B cell (primary cell): ENCODE measurements at regions not wholly inside any gene's neighbourhood (a gene's known extent, or its start where the extent isn't known, plus 50 kb on each side); places are given as distances from the start of the nearest gene placed in this dataset.

Experiments
- ATAC-seq: fragments of 200-7000 bp; cut with Tn5 transposase; one replicate; pipeline ENCODE4 v1.10.0; 2021; ENCODE audit warnings: low read depth, mild to moderate bottlenecking, moderate number of reproducible peaks, moderate library complexity
- CTCF ChIA-PET: fragments of 350-600 bp; sonication (Branson Sonifier 250); formaldehyde crosslinking; loops from one replicate; lab custom pipeline; 2021; ENCODE audit warnings: antibody characterized with exemption, inconsistent platforms; lab: Charles Lee
- POLR2A ChIA-PET: fragments of 350-600 bp; sonication (Branson Sonifier 250); formaldehyde crosslinking; loops from one replicate; lab custom pipeline; 2021; ENCODE audit warnings: antibody characterized with exemption; lab: Charles Lee
- DNase-seq: peaks from one replicate; pipeline ENCODE4 v3.0.0; 2013
- H2AFZ ChIP-seq: 2 replicates; pipeline ENCODE4 v1.6.1; 2012; ENCODE audit warnings: mild to moderate bottlenecking, low read depth, low read length; ENCODE audit not compliant: insufficient read depth, poor library complexity, severe bottlenecking
- H3K27ac ChIP-seq, 2 donors: 1 replicate in 1 of 2; 2 replicates in 1 of 2; pipeline ENCODE4 v1.5.1; 2012 to 2013; ENCODE audit warnings: low read length in 2 of 2, mild to moderate bottlenecking in 2 of 2, moderate library complexity in 1 of 2
- H3K27me3 ChIP-seq, 4 experiments: fragments of 200-600 bp in 1 of 4; sonication (generic) in 1 of 4; replicated peaks in 1 of 4; 1 replicate in 2 of 4; 2 replicates in 2 of 4; pipeline versions ENCODE4 v1.6.1 to v1.7.0; 2013 to 2016; ENCODE audit warnings: low read length in 3 of 4, mild to moderate bottlenecking in 2 of 4, mixed read lengths in 1 of 4, moderate library complexity in 1 of 4; ENCODE audit not compliant: insufficient read depth in 4 of 4, control insufficient read depth in 3 of 4; ENCODE audit errors: control extremely low read depth in 1 of 4
- H3K36me3 ChIP-seq, 2 experiments: replicated peaks in 1 of 2; 1 replicate in 1 of 2; 2 replicates in 1 of 2; pipeline versions ENCODE4 v1.6.1 to v1.7.1; 2013; ENCODE audit warnings: low read length in 1 of 2; ENCODE audit not compliant: insufficient read depth in 2 of 2, control insufficient read depth in 1 of 2; ENCODE audit errors: control extremely low read depth in 1 of 2, extremely low read depth in 1 of 2
- H3K4me1 ChIP-seq, 2 donors: fragments of 200-600 bp in 1 of 2; sonication (generic) in 1 of 2; 1 replicate in 1 of 2; 2 replicates in 1 of 2; pipeline versions ENCODE4 v1.5.1 to v1.6.1; 2013 to 2017; ENCODE audit warnings: low read length in 2 of 2; ENCODE audit not compliant: control insufficient read depth in 2 of 2, insufficient read depth in 2 of 2
- H3K4me2 ChIP-seq: replicated peaks from 2 replicates; pipeline ENCODE3; 2012; ENCODE audit warnings: mild to moderate bottlenecking, low read depth, low read length; ENCODE audit not compliant: poor library complexity, severe bottlenecking
- H3K4me3 ChIP-seq, 5 experiments: fragments of 200-600 bp in 1 of 5; sonication (generic) in 1 of 5; 1 replicate in 3 of 5; 2 replicates in 2 of 5; pipeline versions ENCODE4 v1.5.1 to v1.7.0; 2011 to 2016; ENCODE audit warnings: low read length in 4 of 5, mild to moderate bottlenecking in 4 of 5, low read depth in 2 of 5, control low read depth in 1 of 5, moderate library complexity in 1 of 5; ENCODE audit not compliant: insufficient read depth in 1 of 5; ENCODE audit errors: control extremely low read depth in 1 of 5, extremely low read depth in 1 of 5
- H3K79me2 ChIP-seq: fragments of 200-600 bp; sonication (generic); one replicate; pipeline ENCODE4 v1.6.0; 2016; ENCODE audit warnings: low read length; ENCODE audit not compliant: control insufficient read depth, insufficient read depth
- H3K9ac ChIP-seq: fragments of 200-600 bp; sonication (generic); 2 replicates; pipeline ENCODE4 v1.6.1; 2017; ENCODE audit warnings: mild to moderate bottlenecking, low read length, moderate library complexity
- H3K9me3 ChIP-seq, 3 donors: one replicate each; pipeline versions ENCODE4 v1.6.1 to v1.7.1; 2013; ENCODE audit warnings: low read length in 2 of 3; ENCODE audit not compliant: control insufficient read depth in 2 of 3, insufficient read depth in 1 of 3; ENCODE audit errors: control extremely low read depth in 1 of 3
- H4K20me1 ChIP-seq: 2 replicates; pipeline ENCODE4 v1.6.0; 2012; ENCODE audit warnings: mild to moderate bottlenecking, low read length; ENCODE audit not compliant: insufficient read depth, control insufficient read depth, poor library complexity, severe bottlenecking
- H3K27ac Mint-ChIP-seq: one replicate; pipeline ENCODE4 v1.8.0; 2021; ENCODE audit warnings: mixed read lengths
- H3K27me3 Mint-ChIP-seq: one replicate; pipeline ENCODE4 v1.8.0; 2021; ENCODE audit warnings: mixed read lengths
- H3K4me1 Mint-ChIP-seq: one replicate; pipeline ENCODE4 v1.8.0; 2021; ENCODE audit warnings: mixed read lengths
- H3K4me3 Mint-ChIP-seq: one replicate; pipeline ENCODE4 v1.8.0; 2021; ENCODE audit warnings: mixed read lengths
- H3K9me3 Mint-ChIP-seq: one replicate; pipeline ENCODE4 v1.8.0; 2022; ENCODE audit warnings: mixed read lengths; ENCODE audit not compliant: insufficient read depth
- CTCF ChIP-seq: fragments of 200-600 bp; IDR thresholded peaks from one replicate; pipeline ENCODE4 v1.8.0; 2022; ENCODE audit warnings: antibody characterized with exemption, mild to moderate bottlenecking
- EZH2 ChIP-seq: IDR thresholded peaks from 2 replicates; pipeline ENCODE4 v1.6.1; 2012; ENCODE audit warnings: borderline replicate concordance, low read depth, mild to moderate bottlenecking, moderate library complexity, low read length; ENCODE audit not compliant: insufficient read depth, poor library complexity, severe bottlenecking
- WGBS: methylation state at CpG from one replicate; pipeline ENCODE4 v1.1.5; 2013; ENCODE audit warnings: missing lambda C conversion rate; ENCODE audit not compliant: insufficient coverage; 5-methylcytosine and 5-hydroxymethylcytosine counted together
- intact Hi-C: fragments of 100-400 bp; cut with micrococcal nuclease; formaldehyde crosslinking; loops from one replicate; pipeline ENCODE4 v1.10.0; 2022

DNA sequence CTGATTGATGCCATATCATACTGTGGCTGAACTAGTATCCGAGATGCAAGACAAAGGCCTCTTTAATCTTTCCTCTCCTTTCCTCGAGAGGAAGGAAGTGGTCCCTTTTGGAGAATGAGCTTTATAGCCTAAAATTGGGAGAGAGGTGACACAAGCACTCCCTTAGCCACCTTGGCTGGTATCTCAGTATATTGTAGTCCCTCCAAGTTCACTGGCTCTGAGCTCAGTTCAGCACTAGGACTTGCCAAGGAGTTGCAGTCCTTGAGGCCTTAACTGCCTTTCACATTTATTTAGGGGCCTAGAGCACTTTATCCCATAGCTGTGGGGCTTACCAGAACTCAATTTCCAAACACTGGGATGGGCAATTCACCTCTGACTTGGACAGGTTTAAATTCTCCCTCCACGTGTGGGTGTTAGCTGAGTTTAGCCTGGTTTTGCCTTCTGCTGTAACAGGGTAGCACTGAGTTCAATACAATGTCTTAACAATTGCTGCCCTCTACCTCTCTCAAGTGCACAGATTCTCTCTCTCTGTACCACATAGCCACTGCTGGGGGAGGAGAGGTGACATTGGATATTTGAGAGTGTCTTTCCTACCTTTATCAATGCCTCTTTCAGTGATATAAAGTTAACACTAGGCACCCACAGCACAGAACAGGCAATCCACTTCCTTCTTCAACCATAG is 216.4 kb downstream of the TECRL start:
- no peak overlapping the region for H3K4me3 Mint-ChIP-seq
- Histone ChIP-seq H4K20me1 (no peaks in the 10 kb centered on the region), H3K27me3 (no peaks in the 10 kb centered on the region), H3K27ac (no peak overlapping the region), H3K4me3 (no peak overlapping the region), H2AFZ (no peak overlapping the region), H3K4me2 (no peak overlapping the region), H3K36me3 (no peaks in the 10 kb centered on the region), H3K9me3 (peaks cover 0 to 3% (median 0%) of the 10 kb centered on the region in 3 donors), H3K79me2 (no peaks in the 10 kb centered on the region), H3K9ac (no peak overlapping the region), H3K4me1 (no peaks in the 10 kb centered on the region)
- DNase-seq (no peak), ATAC-seq (no peak)
- intact Hi-C loops = no loop called here
- no peaks in the 10 kb centered on the region for H3K27me3 Mint-ChIP-seq
- H3K27ac Mint-ChIP-seq = no peak overlapping the region
- H3K9me3 Mint-ChIP-seq = peaks cover 5% of the 10 kb centered on the region
- WGBS = no CpG with 5 or more reads among the region's 3 CpGs
- POLR2A ChIA-PET = no interaction called here
- CTCF ChIA-PET = no interaction called here
- no peaks in the 10 kb centered on the region for H3K4me1 Mint-ChIP-seq
- TF ChIP-seq EZH2 = no peak
- TF ChIP-seq CTCF = no peak

- no peak for TF ChIP-seq CTCF
- no peak for TF ChIP-seq EZH2
- POLR2A ChIA-PET = no interaction called here
- ATAC-seq (no peak), DNase-seq (no peak)
- Mint-ChIP-seq H3K27me3 (no peaks in the 10 kb centered on the region), H3K4me1 (no peaks in the 10 kb centered on the region), H3K27ac (no peak overlapping the region), H3K9me3 (no peaks in the 10 kb centered on the region), H3K4me3 (no peak overlapping the region)
- H3K9me3 ChIP-seq = peaks cover 0 to 12% (median 0%) of the 10 kb centered on the region in 3 donors
- no peak overlapping the region for H3K4me2 ChIP-seq
- H3K4me3 ChIP-seq = no peak overlapping the region
- H2AFZ ChIP-seq = no peak overlapping the region
- H4K20me1 ChIP-seq = no peaks in the 10 kb centered on the region
- no peak overlapping the region for H3K9ac ChIP-seq
- no peaks in the 10 kb centered on the region for H3K4me1 ChIP-seq
- intact Hi-C loops = no loop called here
- no peaks in the 10 kb centered on the region for H3K36me3 ChIP-seq
- CTCF ChIA-PET = no interaction called here
- H3K79me2 ChIP-seq = no peaks in the 10 kb centered on the region
- no peaks in the 10 kb centered on the region for H3K27me3 ChIP-seq
- WGBS = over 99% methylated on average over 10 of the region's 14 CpGs
- H3K27ac ChIP-seq = no peak overlapping the region
These were observed 234.9 kb downstream of the TECRL start for GRCh38 chr4:64174247-64174882.
